Effector memory CD4-positive, alpha-beta T cell (primary cell): ENCODE measurements at regions not wholly inside any gene's neighbourhood (a gene's known extent, or its start where the extent isn't known, plus 50 kb on each side); places are given as distances from the start of the nearest gene placed in this dataset.

Experiments used
- DNase-seq, 3 donors: peaks; one replicate each; pipeline ENCODE4 v3.0.0-alpha.2; 2020
- H3K27ac ChIP-seq: 2 replicates; pipeline ENCODE4 v1.7.0; 2013; ENCODE audit warnings: mild to moderate bottlenecking, low read length, moderate library complexity; ENCODE audit not compliant: insufficient read depth, poor library complexity, severe bottlenecking
- H3K27me3 ChIP-seq: replicated peaks from 2 replicates; pipeline ENCODE4 v1.7.0; 2013; ENCODE audit warnings: mild to moderate bottlenecking, low read length; ENCODE audit not compliant: insufficient read depth, control insufficient read depth, poor library complexity, severe bottlenecking
- H3K36me3 ChIP-seq: 2 replicates; pipeline ENCODE4 v1.7.0; 2013; ENCODE audit warnings: mild to moderate bottlenecking, low read length, moderate library complexity; ENCODE audit not compliant: control insufficient read depth, insufficient read depth
- H3K4me1 ChIP-seq: 2 replicates; pipeline ENCODE4 v1.7.0; 2013; ENCODE audit warnings: low read length, mild to moderate bottlenecking; ENCODE audit not compliant: control insufficient read depth, insufficient read depth, poor library complexity, severe bottlenecking
- H3K4me3 ChIP-seq: 2 replicates; pipeline ENCODE4 v1.7.0; 2013; ENCODE audit warnings: low read length, low read depth, mild to moderate bottlenecking; ENCODE audit not compliant: insufficient read depth, poor library complexity, severe bottlenecking
- H3K9me3 ChIP-seq: 2 replicates; pipeline ENCODE4 v1.7.0; 2013; ENCODE audit warnings: mild to moderate bottlenecking, low read length, moderate library complexity; ENCODE audit not compliant: control insufficient read depth

DNA sequence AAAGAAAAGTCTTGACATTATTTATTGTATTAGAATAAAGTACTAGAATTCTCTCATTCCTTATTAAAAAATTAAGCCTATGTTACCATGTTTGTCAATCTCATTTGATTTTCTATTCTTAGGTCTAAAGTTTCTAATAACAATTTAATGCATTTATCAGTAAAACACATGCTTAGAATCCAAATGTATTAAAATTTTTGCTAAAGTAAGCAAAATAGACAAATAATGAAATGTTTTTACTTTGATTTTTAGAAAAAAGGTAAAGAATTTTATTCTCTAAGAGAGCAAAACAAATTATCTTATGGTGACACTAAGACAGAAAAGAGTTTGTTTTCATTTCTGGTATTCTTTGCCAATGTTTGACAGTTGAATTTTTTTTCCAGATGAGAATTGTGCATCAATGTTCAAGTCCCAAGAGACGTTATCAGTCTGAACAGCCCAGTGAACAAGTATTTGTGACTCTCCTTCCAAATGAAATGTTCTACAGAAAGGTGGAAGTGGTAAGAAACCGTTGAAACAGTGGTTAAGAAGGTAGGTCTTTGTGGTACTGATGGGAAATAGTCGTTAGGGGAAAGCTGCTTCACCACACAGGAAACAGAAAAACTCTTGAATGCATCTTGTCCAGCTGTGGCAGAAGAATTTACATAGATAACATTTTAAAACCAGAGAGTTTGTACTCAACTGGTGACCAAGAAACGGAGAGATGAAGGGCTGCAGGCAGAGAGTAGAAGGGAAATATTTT, 402.5 kb downstream of the PTPRC start:
- peaks cover 3% of the 10 kb centered on the region for H3K4me1 ChIP-seq
- no peak overlapping the region for H3K27ac ChIP-seq
- H3K27me3 ChIP-seq = no peaks in the 10 kb centered on the region
- DNase-seq = no peak
- no peaks in the 10 kb centered on the region for H3K9me3 ChIP-seq
- H3K36me3 ChIP-seq = no peaks in the 10 kb centered on the region
- no peak overlapping the region for H3K4me3 ChIP-seq

- H3K27ac ChIP-seq = no peak overlapping the region
- no peaks in the 10 kb centered on the region for H3K36me3 ChIP-seq
- no peaks in the 10 kb centered on the region for H3K9me3 ChIP-seq
- no peak overlapping the region for H3K4me3 ChIP-seq
- peaks cover 3% of the 10 kb centered on the region for H3K4me1 ChIP-seq
- DNase-seq = no peak
- H3K27me3 ChIP-seq = no peaks in the 10 kb centered on the region
Observed at GRCh38 chr1:199042193-199042592, 403.4 kb downstream of the PTPRC start.

DNA sequence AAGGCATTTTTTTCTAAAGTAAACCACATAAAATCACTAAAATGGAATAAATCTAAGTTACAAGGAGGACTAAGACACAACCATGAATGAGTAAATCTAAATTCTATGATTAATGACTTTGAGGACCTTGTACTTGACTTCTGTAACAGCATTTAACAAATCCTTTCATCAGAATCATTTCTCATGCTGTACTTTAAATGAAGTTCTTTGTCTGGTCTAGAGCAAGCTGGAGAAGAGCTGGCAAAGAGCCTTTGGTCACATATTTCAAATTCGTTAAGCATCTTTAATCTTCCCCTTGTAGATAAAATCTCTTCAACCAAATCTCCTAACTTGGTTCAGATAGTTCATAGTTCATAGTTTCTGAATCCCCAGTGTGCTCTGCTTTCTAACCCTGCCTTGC, 405.4 kb downstream of the PTPRC start:
- no peak for DNase-seq
- Histone ChIP-seq H3K9me3 (no peaks in the 10 kb centered on the region), H3K27ac (no peak overlapping the region), H3K4me3 (no peak overlapping the region), H3K36me3 (no peaks in the 10 kb centered on the region), H3K27me3 (no peaks in the 10 kb centered on the region), H3K4me1 (peaks cover 3% of the 10 kb centered on the region)

- H3K9me3 ChIP-seq = no peaks in the 10 kb centered on the region
- no peak for DNase-seq
- peaks cover 2% of the 10 kb centered on the region for H3K4me1 ChIP-seq
- H3K4me3 ChIP-seq = no peak overlapping the region
- no peaks in the 10 kb centered on the region for H3K36me3 ChIP-seq
- no peak overlapping the region for H3K27ac ChIP-seq
- no peaks in the 10 kb centered on the region for H3K27me3 ChIP-seq
Observed at GRCh38 chr1:199046618-199047017, 407.8 kb downstream of the PTPRC start.

DNA sequence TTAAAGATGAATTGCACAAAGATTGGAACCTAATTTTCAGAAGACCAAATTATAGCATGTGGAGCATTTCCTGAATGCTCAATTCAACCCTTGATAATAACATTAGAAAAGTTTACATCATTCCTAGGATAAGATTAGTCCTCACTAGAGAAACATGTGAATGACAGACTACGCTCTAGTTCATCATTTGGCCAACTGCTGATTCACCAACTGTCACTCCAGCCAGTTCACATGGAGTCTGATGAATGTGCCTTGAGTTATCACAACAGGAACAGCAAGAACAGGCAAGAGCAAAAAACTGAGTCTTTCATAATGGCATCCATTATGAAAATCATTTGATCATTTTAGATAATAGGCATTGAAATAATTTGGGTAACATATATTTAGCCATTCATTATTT, 415.9 kb downstream of the PTPRC start:
- Histone ChIP-seq H3K36me3 (no peaks in the 10 kb centered on the region), H3K27me3 (no peaks in the 10 kb centered on the region), H3K9me3 (no peaks in the 10 kb centered on the region), H3K27ac (no peak overlapping the region), H3K4me3 (no peak overlapping the region), H3K4me1 (no peaks in the 10 kb centered on the region)
- no peak for DNase-seq

DNA sequence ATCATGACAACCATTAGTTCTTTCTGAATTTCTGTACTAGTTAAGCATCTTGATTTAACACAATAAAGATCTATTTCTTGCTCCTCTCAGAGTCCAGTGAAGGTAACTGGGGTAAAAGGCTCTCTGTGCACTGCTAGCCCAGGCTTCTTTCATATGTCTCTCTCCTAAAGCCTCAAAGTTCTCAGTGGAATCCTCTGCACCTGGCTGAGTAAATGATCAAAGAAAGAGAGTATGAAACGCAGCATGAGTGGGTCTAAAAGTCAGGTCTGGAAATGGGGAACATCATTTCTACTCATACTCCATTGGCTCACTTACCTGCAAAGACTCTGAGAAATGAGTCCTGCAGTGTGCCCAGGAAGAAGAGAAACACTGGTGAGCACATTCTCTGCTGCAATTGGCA, 418.5 kb downstream of the PTPRC start:
- Histone ChIP-seq H3K4me1 (no peaks in the 10 kb centered on the region), H3K36me3 (no peaks in the 10 kb centered on the region), H3K27ac (no peak overlapping the region), H3K27me3 (no peaks in the 10 kb centered on the region), H3K4me3 (no peak overlapping the region), H3K9me3 (no peaks in the 10 kb centered on the region)
- DNase-seq = no peak

GRCh38 chr1:199058281-199058680, 419.4 kb downstream of the PTPRC start:
- no peak for DNase-seq
- Histone ChIP-seq H3K9me3 (no peaks in the 10 kb centered on the region), H3K27ac (no peak overlapping the region), H3K4me3 (no peak overlapping the region), H3K27me3 (no peaks in the 10 kb centered on the region), H3K36me3 (no peaks in the 10 kb centered on the region), H3K4me1 (no peaks in the 10 kb centered on the region)

DNA sequence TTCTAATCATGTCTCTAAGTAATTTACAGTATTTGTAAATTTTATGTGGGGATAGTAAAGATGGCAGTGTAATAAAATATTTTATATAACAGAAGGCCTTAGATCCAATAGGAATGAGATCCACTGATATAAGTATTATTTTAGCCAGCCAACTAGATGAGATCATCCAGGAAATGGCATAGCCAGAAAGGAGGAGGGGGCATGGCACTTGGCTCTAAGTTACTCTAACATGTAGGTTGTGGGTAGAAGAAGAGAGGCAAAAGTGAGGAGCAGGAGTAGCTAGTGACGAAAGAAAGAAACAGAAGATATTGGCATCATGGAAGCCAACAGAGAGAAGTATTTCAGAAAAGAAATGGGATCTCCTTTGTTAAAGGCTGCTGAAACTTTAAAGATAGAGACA, 426.1 kb downstream of the PTPRC start:
- H3K4me3 ChIP-seq = no peak overlapping the region
- no peaks in the 10 kb centered on the region for H3K9me3 ChIP-seq
- no peaks in the 10 kb centered on the region for H3K4me1 ChIP-seq
- no peak for DNase-seq
- no peaks in the 10 kb centered on the region for H3K36me3 ChIP-seq
- H3K27ac ChIP-seq = no peak overlapping the region
- H3K27me3 ChIP-seq = no peaks in the 10 kb centered on the region

DNA sequence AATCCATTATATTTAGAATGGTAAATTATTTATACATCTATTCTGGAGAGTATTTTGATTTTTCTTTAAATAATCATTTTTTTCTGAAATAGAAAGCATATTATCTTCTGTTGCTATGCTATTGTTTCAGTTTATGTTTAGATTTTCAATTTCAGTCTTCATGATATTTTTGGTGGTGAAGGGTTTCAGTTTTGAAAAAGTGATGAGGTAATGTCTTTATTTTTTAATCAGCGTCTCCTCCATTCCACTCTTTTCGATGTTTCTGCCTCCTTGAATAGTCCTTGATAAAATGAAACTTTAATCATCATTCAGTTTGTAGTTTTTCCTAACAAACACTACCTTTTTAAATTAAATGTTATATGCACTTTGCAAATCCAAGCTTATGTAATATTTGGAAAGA, 428.6 kb downstream of the PTPRC start:
- no peaks in the 10 kb centered on the region for H3K9me3 ChIP-seq
- H3K4me3 ChIP-seq = no peak overlapping the region
- no peak overlapping the region for H3K27ac ChIP-seq
- DNase-seq = no peak
- no peaks in the 10 kb centered on the region for H3K4me1 ChIP-seq
- no peaks in the 10 kb centered on the region for H3K36me3 ChIP-seq
- H3K27me3 ChIP-seq = no peaks in the 10 kb centered on the region

- no peak overlapping the region for H3K27ac ChIP-seq
- no peak for DNase-seq
- H3K27me3 ChIP-seq = no peaks in the 10 kb centered on the region
- no peaks in the 10 kb centered on the region for H3K36me3 ChIP-seq
- no peaks in the 10 kb centered on the region for H3K9me3 ChIP-seq
- H3K4me1 ChIP-seq = no peaks in the 10 kb centered on the region
- no peak overlapping the region for H3K4me3 ChIP-seq
Observed at GRCh38 chr1:199071080-199071479, 432.2 kb downstream of the PTPRC start.
